ENCODE measurements at regions not wholly inside any gene's neighbourhood (a gene's known extent, or its start where the extent isn't known, plus 50 kb on each side); places are given as distances from the start of the nearest gene placed in this dataset.

DNA sequence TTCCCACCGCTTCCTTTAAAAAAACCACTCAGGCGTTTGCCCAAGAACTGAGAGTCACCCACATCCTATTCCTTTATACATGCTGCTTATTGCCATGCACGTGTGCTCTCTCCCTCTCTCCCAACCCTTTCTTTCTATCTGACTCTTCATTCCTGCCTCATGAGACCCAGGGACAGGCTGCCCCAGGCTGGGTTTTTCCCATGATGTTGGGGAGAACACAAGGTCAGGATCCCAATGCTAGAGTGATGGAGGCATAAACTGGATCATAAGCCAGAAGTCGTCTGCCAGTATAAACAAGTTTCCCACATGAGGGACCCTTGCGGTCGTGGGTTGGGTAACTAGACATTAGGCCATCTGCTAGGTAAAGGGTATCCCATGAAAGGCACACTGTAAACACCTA is 64.9 kb downstream of the CD2 start:
- TF ChIP-seq POLR2A (IDR thresholded peaks at IDR 0.05; ENCODE audit: low read depth, low read length): no peak
- DNase-seq (ENCODE audit: insufficient read length, low spot score): no peak
- FAIRE-seq: no peak

GRCh38 chr1:116820369-116820768 is 66.1 kb downstream of the CD2 start:
- TF ChIP-seq POLR2A (IDR thresholded peaks at IDR 0.05; ENCODE audit: low read depth, low read length): no peak
- FAIRE-seq (peak; percentile 11), DNase-seq (ENCODE audit: insufficient read length, low spot score) (peak; percentile 6)

- no peak for DNase-seq (ENCODE audit: insufficient read length, low spot score)
- no peak for TF ChIP-seq POLR2A (IDR thresholded peaks at IDR 0.05; ENCODE audit: low read depth, low read length)
- FAIRE-seq: no peak
These were observed 67.5 kb downstream of the CD2 start for GRCh38 chr1:116821763-116822162.

GRCh38 chr1:116824631-116825206 is 70.5 kb downstream of the CD2 start:
- TF ChIP-seq POLR2A (IDR thresholded peaks at IDR 0.05; ENCODE audit: low read depth, low read length): no peak
- FAIRE-seq (no peak), DNase-seq (ENCODE audit: insufficient read length, low spot score) (no peak)

DNA sequence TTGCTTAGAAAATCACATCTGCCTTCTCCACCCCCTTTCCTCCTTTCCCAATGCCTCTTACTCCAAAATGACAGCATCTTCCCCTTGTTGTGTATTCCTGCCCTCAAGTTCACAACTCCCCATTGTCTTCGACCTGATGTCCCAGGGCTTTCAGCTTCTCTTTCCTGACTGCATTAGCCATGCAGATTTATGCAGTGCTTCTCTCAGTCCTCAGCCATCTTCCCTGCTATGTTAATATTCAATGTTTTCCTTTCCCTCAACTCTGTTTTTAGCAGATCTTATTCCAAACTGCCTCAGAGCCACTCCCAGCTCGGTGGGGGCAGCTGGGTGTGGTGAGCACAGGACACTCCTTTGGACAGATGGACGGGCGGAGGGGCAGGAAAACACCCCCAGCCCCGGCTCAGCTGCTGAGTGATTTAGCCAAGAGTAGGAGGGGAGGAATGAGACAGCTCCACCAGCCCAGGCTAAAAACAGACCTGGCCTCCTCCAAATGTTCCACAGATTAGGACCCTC is 71.0 kb downstream of the CD2 start:
- no peak for TF ChIP-seq POLR2A (IDR thresholded peaks at IDR 0.05; ENCODE audit: low read depth, low read length)
- DNase-seq (ENCODE audit: insufficient read length, low spot score): no peak
- FAIRE-seq: no peak

DNA sequence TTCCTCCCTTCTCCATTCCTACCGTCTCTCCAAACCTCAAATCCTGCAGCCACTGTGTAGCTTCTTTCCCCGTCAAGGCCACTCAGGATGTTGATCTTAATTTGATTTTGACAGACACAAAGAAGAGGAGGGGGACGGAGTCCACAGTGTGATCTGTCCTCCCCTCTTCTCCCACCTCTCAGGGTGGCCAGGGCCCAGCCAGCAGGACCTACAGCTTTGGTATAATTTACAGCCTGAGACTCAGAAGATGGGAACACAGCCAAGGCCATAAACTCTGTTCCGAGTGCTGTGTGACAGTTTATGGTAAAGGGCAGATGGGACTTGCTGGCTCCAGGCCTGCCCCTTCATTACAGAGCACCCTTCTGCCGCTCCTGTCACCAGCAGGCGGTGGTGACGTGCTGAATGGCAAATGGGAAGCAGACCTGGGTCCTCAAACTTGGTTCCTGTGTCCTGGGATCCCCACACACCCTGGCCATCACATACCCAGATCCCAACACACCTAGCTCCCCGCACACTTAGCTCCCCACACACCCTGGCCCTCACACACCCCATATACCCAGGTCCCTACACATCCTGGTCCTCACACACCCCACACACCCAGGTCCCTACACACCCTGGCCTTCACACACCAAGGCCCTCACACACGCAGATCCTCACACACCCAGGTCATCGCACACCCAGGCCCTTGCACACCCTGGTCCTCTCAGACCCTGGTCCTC is 71.6 kb downstream of the CD2 start:
- FAIRE-seq (no peak), DNase-seq (ENCODE audit: insufficient read length, low spot score) (no peak)
- no peak for TF ChIP-seq POLR2A (IDR thresholded peaks at IDR 0.05; ENCODE audit: low read depth, low read length)

- TF ChIP-seq POLR2A (IDR thresholded peaks at IDR 0.05; ENCODE audit: low read depth, low read length): no peak
- DNase-seq (ENCODE audit: insufficient read length, low spot score) (no peak), FAIRE-seq (no peak)
These were observed 72.8 kb downstream of the CD2 start for GRCh38 chr1:116826818-116827606.

DNA sequence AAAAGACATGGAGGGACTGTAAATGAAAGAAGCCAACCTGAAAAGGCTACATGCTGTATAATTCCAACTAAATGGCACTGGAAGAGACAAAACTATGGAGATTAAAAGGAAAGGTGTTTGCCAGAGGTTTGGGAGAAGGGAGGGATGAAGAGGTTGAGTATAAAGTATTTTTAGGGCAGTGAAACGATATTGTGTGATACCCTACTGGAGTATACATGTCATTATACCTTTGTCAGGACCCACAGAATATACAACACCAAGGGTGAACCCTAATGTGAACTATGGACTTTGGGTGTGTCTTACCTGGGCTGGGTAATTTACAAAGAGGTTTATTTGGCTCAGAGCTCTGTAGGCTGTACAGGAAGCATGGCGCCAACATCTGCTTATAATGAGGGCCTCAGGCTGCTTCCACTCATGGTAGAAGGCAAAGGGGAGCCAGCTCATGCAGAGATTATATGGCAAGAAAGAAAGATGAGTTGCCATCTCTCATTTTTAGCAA is 73.4 kb downstream of the CD2 start:
- no peak for TF ChIP-seq POLR2A (IDR thresholded peaks at IDR 0.05; ENCODE audit: low read depth, low read length)
- no peak for DNase-seq (ENCODE audit: insufficient read length, low spot score)
- no peak for FAIRE-seq

DNA sequence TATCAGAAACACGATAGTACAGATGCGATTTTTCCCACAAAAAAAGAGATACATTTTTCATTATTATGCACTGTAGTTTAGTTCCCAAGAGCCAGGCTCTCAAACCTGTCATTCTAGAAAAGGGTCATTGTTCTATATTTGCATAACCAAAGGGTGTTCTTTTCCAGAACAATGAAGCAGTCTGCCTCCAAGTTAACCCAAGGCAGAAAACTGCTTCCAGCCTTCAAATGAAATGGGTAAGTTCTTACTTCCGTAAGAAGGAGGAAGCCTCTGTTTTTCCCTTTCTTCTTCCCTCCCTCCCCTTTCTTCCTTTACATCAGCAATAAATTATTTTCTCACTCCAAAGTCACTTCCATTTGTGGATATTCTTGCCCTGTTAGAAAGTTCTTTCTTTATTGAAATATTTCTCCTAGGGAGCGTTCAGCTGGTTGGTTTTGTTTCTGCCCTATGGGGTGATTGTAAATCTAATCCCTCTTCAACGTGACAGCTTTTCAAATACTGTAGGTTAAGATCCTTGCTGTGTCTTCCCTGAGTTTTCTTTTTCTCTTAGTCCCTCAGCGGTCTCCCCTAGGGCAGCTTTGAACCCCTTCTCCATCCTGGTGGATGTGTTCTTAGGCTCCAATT is 77.3 kb upstream of the PTGFRN start:
- no peak for TF ChIP-seq POLR2A (IDR thresholded peaks at IDR 0.05; ENCODE audit: low read depth, low read length)
- no peak for FAIRE-seq
- DNase-seq (ENCODE audit: insufficient read length, low spot score): no peak

- DNase-seq (ENCODE audit: insufficient read length, low spot score) (no peak), FAIRE-seq (no peak)
- no peak for TF ChIP-seq POLR2A (IDR thresholded peaks at IDR 0.05; ENCODE audit: low read depth, low read length)
These were observed 76.7 kb upstream of the PTGFRN start for GRCh38 chr1:116832932-116833578.

- FAIRE-seq (no peak), DNase-seq (ENCODE audit: insufficient read length, low spot score) (no peak)
- no peak for TF ChIP-seq POLR2A (IDR thresholded peaks at IDR 0.05; ENCODE audit: low read depth, low read length)
These were observed 76.0 kb upstream of the PTGFRN start for GRCh38 chr1:116833718-116834117.

- TF ChIP-seq POLR2A (IDR thresholded peaks at IDR 0.05; ENCODE audit: low read depth, low read length): no peak
- FAIRE-seq (no peak), DNase-seq (ENCODE audit: insufficient read length, low spot score) (no peak)
These were observed 75.1 kb upstream of the PTGFRN start for GRCh38 chr1:116834595-116834994.

GRCh38 chr1:116835161-116835560 is 74.6 kb upstream of the PTGFRN start:
- FAIRE-seq: no peak
- TF ChIP-seq POLR2A (IDR thresholded peaks at IDR 0.05; ENCODE audit: low read depth, low read length): no peak
- DNase-seq (ENCODE audit: insufficient read length, low spot score): no peak

Measured in H54 (cell line).